HCT116 (cell line): ENCODE measurements at regions not wholly inside any gene's neighbourhood (a gene's known extent, or its start where the extent isn't known, plus 50 kb on each side); places are given as distances from the start of the nearest gene placed in this dataset.

Source experiments
- CTCF ChIP-seq, 3 experiments: fragments of 200-600 bp in 1 of 3; sonication (generic) in 1 of 3; IDR thresholded peaks in 2 of 3; conservative IDR thresholded peaks in 1 of 3; 2 replicates each; pipeline ENCODE4 v1.5.1; 2012 to 2017; ENCODE audit warnings: low read depth in 2 of 3, low read length in 2 of 3, antibody characterized with exemption in 1 of 3, borderline replicate concordance in 1 of 3, control low read depth in 1 of 3, mild to moderate bottlenecking in 1 of 3, mixed read lengths in 1 of 3, mixed run types in 1 of 3, moderate library complexity in 1 of 3; ENCODE audit not compliant: insufficient read depth in 1 of 3
- MAX ChIP-seq: IDR thresholded peaks from 2 replicates; pipeline ENCODE4 v1.6.1; 2012

GRCh38 chr7:118041251-118041878, 142.6 kb upstream of the LSM8 start:
- TF ChIP-seq CTCF (IDR thresholded peaks at IDR 0.05 in 2 of 3, conservative IDR thresholded peaks at IDR 0.05 in 1 of 3; ENCODE audit: borderline replicate concordance in 1 of 3, insufficient read depth in 1 of 3, low read depth in 2 of 3, low read length in 2 of 3) (no peak), MAX (no peak)
